ENCODE measurements at regions not wholly inside any gene's neighbourhood (a gene's known extent, or its start where the extent isn't known, plus 50 kb on each side); places are given as distances from the start of the nearest gene placed in this dataset.

- no peak for TF ChIP-seq POLR2AphosphoS5 (IDR thresholded peaks at IDR 0.05; ENCODE audit: low read depth, low read length)
- TF ChIP-seq POLR2A (IDR thresholded peaks at IDR 0.05; ENCODE audit: low read depth, low read length), result no peak
- TF ChIP-seq TAF1 (IDR thresholded peaks at IDR 0.05; ENCODE audit: borderline replicate concordance, low read depth, low read length), result no peak
Measured at GRCh38 chr3:168997488-168997887, 666.0 kb downstream of the MECOM start.
